Cardiac septum (tissue), 1 donor: ENCODE measurements at regions not wholly inside any gene's neighbourhood (a gene's known extent, or its start where the extent isn't known, plus 50 kb on each side); places are given as distances from the start of the nearest gene placed in this dataset.

Experiments used
- DNase-seq: peaks from one replicate; pipeline ENCODE4 v3.0.0-alpha.2; 2020; ENCODE audit warnings: low spot score
- intact Hi-C: fragments of 100-400 bp; cut with DNase I; formaldehyde crosslinking; loops from one replicate; pipeline ENCODE4 v1.14.0; 2022
- donor health status: DM: no; HTN: no; CAD: no.

- intact Hi-C loops, result no loop called here
- DNase-seq, result peak; percentile 24
Measured at GRCh38 chr2:240208096-240208495, 67.6 kb upstream of the OTOS start.

GRCh38 chr2:240208631-240209211 is 68.3 kb upstream of the OTOS start:
- DNase-seq, result peak; percentile 66
- intact Hi-C loops, result no loop called here

GRCh38 chr2:240209493-240209892 is 69.0 kb upstream of the OTOS start:
- DNase-seq, result peak; percentile 50
- intact Hi-C loops, result no loop called here

- intact Hi-C loops, result no loop called here
- DNase-seq, result peak; percentile 55
Measured at GRCh38 chr2:240210198-240210965, 69.9 kb upstream of the OTOS start.

- peak; percentile 67 for DNase-seq
- intact Hi-C loops, result no loop called here
Measured at GRCh38 chr2:240211096-240211495, 70.6 kb upstream of the OTOS start.

GRCh38 chr2:240211598-240212424 is 71.4 kb upstream of the OTOS start:
- DNase-seq, result peak; percentile 71
- intact Hi-C loops, result no loop called here

GRCh38 chr2:240212425-240213225 is 72.2 kb upstream of the OTOS start:
- intact Hi-C loops, result no loop called here

GRCh38 chr2:240213226-240213475 is 72.7 kb upstream of the OTOS start:
- intact Hi-C loops, result no loop called here
- DNase-seq, result no peak

More at GRCh38 chr2:240212425-240213225, 72.2 kb upstream of the OTOS start:
- peak; percentile 55 for DNase-seq

GRCh38 chr2:240213476-240214421 is 73.3 kb upstream of the OTOS start:
- intact Hi-C loops, result no loop called here
- DNase-seq, result peak; percentile 53

GRCh38 chr2:240214790-240215675 is 74.6 kb upstream of the OTOS start:
- peak; percentile 73 for DNase-seq

GRCh38 chr2:240215676-240216051 is 75.2 kb upstream of the OTOS start:
- intact Hi-C loops, result no loop called here
- DNase-seq, result peak; percentile 61

More at GRCh38 chr2:240214790-240215675, 74.6 kb upstream of the OTOS start:
- intact Hi-C loops, result no loop called here

- intact Hi-C loops, result no loop called here
- DNase-seq, result peak; percentile 19
Measured at GRCh38 chr2:240216167-240216566, 75.7 kb upstream of the OTOS start.

GRCh38 chr2:240217431-240218301 is 77.2 kb upstream of the OTOS start:
- DNase-seq, result peak; percentile 44
- intact Hi-C loops, result no loop called here

GRCh38 chr2:240219208-240219890 is 78.9 kb upstream of the OTOS start:
- peak; percentile 53 for DNase-seq
- intact Hi-C loops, result no loop called here

- intact Hi-C loops, result no loop called here
- no peak for DNase-seq
Measured at GRCh38 chr2:240220371-240220770, 79.9 kb upstream of the OTOS start.

- peak; percentile 44 for DNase-seq
- intact Hi-C loops, result no loop called here
Measured at GRCh38 chr2:240223631-240224030, 83.2 kb upstream of the OTOS start.
